ENCODE measurements at regions not wholly inside any gene's neighbourhood (a gene's known extent, or its start where the extent isn't known, plus 50 kb on each side); places are given as distances from the start of the nearest gene placed in this dataset.
"Not testable (repeated sequence)": the region's sequence is repeated elsewhere in the genome, so short reads cannot be mapped to it uniquely, and the experiment has no call there.

DNA sequence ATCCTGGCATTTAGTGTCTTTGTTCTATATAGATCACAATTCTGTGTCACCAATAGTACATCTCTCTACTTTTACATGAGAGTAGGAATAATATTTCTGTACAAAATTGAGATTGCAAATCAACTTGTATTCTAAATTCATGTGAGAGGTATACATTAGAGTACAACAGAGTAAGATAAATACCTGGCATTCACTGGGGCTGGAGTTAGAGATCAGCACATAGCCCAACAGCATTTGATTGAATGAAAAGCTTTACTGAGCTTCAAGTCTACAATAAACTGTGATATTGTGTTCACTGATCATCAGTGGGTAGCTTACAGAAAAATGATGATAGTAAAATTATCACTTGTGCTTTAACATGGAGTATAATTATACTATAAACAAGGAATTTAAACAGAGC is 1114.7 kb downstream of the REEP3 start:
- no peak for DNase-seq

- DNase-seq, result no peak
Observed at GRCh38 chr10:64636461-64636860, 1115.3 kb downstream of the REEP3 start.

- DNase-seq, result no peak
Observed at GRCh38 chr10:64637939-64638338, 1116.7 kb downstream of the REEP3 start.

GRCh38 chr10:64648915-64649314 is 1127.7 kb downstream of the REEP3 start:
- peak; percentile 41 for DNase-seq

DNA sequence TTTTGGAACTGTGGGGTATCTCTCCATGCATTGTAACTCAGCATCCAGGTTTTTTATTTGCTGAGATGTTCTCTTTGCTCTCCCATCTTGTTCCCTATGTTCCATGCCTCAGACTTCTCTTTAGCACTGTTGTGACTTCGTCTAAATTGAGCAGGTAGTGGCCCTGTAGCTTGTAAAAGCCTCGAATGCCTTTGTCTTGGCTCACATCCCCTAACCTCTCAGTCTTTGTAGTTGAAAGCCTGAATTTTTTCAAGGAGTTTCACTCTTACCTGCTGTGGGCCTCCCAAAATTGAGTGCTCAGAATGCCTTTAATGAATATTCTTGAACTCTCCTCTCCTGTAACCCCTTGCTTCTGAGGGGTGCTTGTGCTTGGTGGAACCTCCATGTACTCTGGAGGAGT is 1137.3 kb downstream of the REEP3 start:
- DNase-seq, result no peak

GRCh38 chr10:64659311-64659710 is 1138.1 kb downstream of the REEP3 start:
- no peak for DNase-seq

GRCh38 chr10:64682043-64682442 is 1160.8 kb downstream of the REEP3 start:
- DNase-seq, result no peak

GRCh38 chr10:64690194-64690593 is 1169.0 kb downstream of the REEP3 start:
- peak; percentile 55 for DNase-seq

DNA sequence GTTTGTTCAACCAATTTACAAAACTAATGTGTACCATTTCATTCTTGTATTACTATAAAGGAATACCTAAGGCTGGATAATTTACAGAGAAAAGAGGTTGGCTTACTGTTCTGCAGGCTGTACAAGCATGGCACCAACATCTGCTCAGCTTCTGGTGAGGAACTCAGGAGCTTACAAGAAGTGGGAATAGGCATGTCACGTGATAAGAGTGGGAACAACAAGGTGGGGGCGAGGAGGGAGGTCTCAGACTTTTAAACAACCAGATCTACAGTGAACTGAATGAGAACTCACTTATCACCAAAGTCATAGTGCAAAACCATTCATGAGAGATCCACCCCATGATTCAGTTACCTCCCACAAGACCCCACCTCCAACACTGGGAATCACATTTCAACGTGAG is 1178.0 kb downstream of the REEP3 start:
- no peak for DNase-seq

- not testable (repeated sequence) for DNase-seq
Observed at GRCh38 chr10:64702086-64702485, 1180.9 kb downstream of the REEP3 start.

- DNase-seq, result no peak
Observed at GRCh38 chr10:64708884-64709681, 1187.9 kb downstream of the REEP3 start.

GRCh38 chr10:64726466-64726865 is 1205.3 kb downstream of the REEP3 start:
- DNase-seq, result no peak

GRCh38 chr10:64731016-64731415 is 1209.8 kb downstream of the REEP3 start:
- DNase-seq, result no peak

DNA sequence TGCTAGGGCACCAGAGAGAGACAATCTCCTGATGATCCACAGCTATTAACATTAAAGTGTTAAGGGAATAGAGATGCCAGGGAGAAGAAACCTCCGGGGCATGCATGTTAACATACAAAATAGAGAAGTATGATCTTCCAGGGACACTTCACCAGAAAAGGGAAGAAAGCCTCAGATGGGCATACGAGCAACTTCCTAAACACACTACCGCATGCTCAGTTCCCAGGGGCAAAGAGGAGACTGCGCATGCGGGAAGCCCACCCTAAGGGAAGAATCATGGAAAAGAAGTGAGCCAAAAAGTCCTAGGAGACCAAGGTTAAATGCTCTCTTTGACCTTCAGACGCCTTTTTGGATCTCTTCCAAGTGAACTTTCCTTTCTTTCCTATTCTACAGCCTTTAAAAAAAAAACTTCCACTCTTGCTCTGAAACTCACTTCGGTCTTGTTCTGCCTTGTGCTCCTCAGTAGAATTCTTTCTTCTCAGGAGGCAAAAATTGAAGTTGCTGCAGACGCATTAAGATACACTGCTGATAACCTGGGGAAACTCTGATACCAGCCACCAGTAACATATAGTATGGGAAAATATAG is 1211.3 kb downstream of the REEP3 start:
- DNase-seq, result no peak

- DNase-seq, result peak; percentile 42
Observed at GRCh38 chr10:64733980-64734379, 1212.8 kb downstream of the REEP3 start.

- no peak for DNase-seq
Observed at GRCh38 chr10:64738462-64738861, 1217.3 kb downstream of the REEP3 start.

DNA sequence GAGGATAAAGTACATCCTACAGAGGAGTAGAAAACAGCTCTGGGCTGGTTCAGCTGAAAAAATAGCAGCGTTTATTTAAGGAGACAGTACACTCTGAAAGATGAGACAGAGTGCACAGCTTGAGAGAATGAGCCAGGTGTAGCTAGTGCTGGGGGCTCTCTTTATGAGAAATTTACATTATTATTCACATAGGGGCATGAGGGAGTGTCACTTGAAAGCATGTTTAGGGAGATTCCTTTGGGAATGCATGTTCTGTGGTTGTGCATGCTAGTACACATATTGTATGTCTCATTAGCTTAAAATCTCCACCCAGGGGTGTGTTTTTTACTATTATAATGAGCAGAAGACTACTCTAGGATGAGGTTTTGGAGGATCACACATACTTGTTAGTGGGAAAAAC is 1224.4 kb downstream of the REEP3 start:
- DNase-seq, result no peak

DNA sequence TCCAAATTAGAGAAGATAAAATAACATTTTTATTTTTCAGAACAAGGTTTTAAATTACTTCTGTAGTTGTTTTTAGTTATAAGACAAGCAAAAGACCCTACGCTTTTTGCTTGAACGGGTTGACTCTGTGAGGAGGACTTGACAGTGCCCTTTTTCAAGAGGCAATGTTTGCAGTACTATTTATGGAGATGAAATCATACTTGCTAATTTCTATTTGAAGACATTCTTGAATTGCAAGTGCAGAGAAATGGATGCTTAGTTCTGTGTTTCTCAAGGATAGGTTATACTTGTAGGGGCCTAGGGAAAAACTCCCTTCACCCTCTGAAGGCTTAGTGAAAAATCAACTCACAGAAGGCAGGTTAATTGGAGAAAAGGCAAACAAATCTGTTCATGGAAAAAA is 1229.5 kb downstream of the REEP3 start:
- no peak for DNase-seq

- no peak for DNase-seq
Observed at GRCh38 chr10:64753516-64753915, 1232.3 kb downstream of the REEP3 start.

GRCh38 chr10:64760371-64760770 is 1239.2 kb downstream of the REEP3 start:
- DNase-seq, result no peak

GRCh38 chr10:64762861-64763260 is 1241.7 kb downstream of the REEP3 start:
- DNase-seq, result no peak

GRCh38 chr10:64765498-64765897 is 1244.3 kb downstream of the REEP3 start:
- no peak for DNase-seq

DNA sequence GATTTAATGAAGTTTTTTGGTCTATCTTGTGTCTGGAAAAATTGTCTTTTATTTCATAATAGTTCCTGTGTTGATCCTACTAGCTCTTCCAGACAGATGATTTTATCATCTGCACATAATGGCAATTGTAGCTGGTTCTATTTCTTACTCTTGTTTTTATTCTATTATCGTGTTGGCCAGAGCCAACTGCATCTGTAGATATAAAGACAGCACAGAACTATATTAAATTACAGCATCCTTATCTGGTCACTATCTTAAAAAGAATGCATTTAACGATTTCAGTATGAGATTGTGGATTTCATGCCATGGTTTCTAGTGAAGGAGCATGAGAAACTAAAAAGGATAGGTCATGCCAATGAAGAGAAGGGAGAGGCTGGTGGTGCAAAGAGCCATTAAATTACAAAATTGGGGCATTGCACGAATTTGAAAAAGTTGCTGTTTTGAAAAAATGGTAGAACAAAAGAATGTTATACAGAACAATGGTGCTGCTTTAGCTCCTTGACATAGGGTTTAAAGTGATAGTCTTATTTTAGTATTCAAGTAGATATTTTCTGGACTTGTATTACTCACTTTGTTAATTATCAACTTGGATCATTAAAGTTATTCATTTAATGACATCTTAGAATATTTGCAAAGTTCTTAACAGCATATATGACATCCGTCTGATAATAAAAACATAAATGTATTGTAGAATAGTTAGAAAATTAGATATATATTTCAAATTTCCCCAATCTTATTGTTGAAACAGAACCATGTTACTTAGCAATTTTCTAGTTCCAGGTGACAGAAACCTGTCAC is 1250.3 kb downstream of the REEP3 start:
- no peak for DNase-seq

DNA sequence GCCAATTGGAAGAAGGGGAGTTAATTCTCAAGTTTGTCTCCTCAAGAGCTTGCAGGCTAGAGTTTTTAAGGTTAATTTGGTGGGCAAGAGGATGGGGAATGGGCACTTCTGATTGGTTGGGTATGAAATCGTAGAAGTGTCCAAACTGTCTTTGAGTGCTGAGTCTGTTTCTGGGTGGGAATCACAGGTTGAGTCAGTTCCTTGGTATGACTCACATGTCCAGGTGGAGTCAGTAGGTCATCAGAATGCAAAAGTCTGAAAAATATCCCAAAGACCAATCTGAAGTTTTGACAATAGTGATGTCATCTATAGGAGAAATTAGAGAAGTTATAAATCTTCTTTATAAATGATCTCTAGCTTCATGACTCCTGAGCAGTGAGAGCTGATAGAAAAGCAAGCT is 1252.2 kb downstream of the REEP3 start:
- no peak for DNase-seq

Data from NCI-H82 (cell line).